ENCODE measurements at regions not wholly inside any gene's neighbourhood (a gene's known extent, or its start where the extent isn't known, plus 50 kb on each side); places are given as distances from the start of the nearest gene placed in this dataset.

GRCh38 chr16:80367037-80367658, 173.6 kb upstream of the DYNLRB2 start:
- no peak overlapping the region for H3K4me3 ChIP-seq (ENCODE audit: low read length in 2 of 2)
- no peaks in the 10 kb centered on the region for H3K36me3 ChIP-seq (ENCODE audit: control insufficient read depth in 2 of 2, insufficient read depth in 2 of 2, low read length in 2 of 2)
- H3K9me3 ChIP-seq (ENCODE audit: control insufficient read depth in 2 of 2, low read length in 2 of 2): no peaks in the 10 kb centered on the region
- H3K4me1 ChIP-seq (ENCODE audit: control insufficient read depth in 2 of 2, insufficient read depth in 2 of 2, low read length in 2 of 2): no peaks in the 10 kb centered on the region
- no peaks in the 10 kb centered on the region for H3K27me3 ChIP-seq (ENCODE audit: control insufficient read depth in 2 of 2, insufficient read depth in 2 of 2, low read length in 2 of 2)
- no peak overlapping the region for H3K9ac ChIP-seq (ENCODE audit: low read depth in 1 of 2, low read length in 2 of 2)
- H3K27ac ChIP-seq (ENCODE audit: low read depth in 2 of 2, low read length in 2 of 2): no peak overlapping the region

- H3K27ac ChIP-seq (ENCODE audit: low read depth in 2 of 2, low read length in 2 of 2): no peak overlapping the region
These were observed 174.8 kb upstream of the DYNLRB2 start for GRCh38 chr16:80366023-80366422.

GRCh38 chr16:80362816-80363215, 178.0 kb upstream of the DYNLRB2 start:
- no peak overlapping the region for H3K4me3 ChIP-seq (ENCODE audit: low read length in 2 of 2)
- no peaks in the 10 kb centered on the region for H3K36me3 ChIP-seq (ENCODE audit: control insufficient read depth in 2 of 2, insufficient read depth in 2 of 2, low read length in 2 of 2)
- H3K27me3 ChIP-seq (ENCODE audit: control insufficient read depth in 2 of 2, insufficient read depth in 2 of 2, low read length in 2 of 2): no peaks in the 10 kb centered on the region
- no peak overlapping the region for H3K27ac ChIP-seq (ENCODE audit: low read depth in 2 of 2, low read length in 2 of 2)
- H3K9me3 ChIP-seq (ENCODE audit: control insufficient read depth in 2 of 2, low read length in 2 of 2): no peaks in the 10 kb centered on the region
- no peaks in the 10 kb centered on the region for H3K4me1 ChIP-seq (ENCODE audit: control insufficient read depth in 2 of 2, insufficient read depth in 2 of 2, low read length in 2 of 2)
- H3K9ac ChIP-seq (ENCODE audit: low read depth in 1 of 2, low read length in 2 of 2): no peak overlapping the region

More at GRCh38 chr16:80366023-80366422, 174.8 kb upstream of the DYNLRB2 start:
- no peak overlapping the region for H3K9ac ChIP-seq (ENCODE audit: low read depth in 1 of 2, low read length in 2 of 2)
- no peaks in the 10 kb centered on the region for H3K9me3 ChIP-seq (ENCODE audit: control insufficient read depth in 2 of 2, low read length in 2 of 2)
- H3K27me3 ChIP-seq (ENCODE audit: control insufficient read depth in 2 of 2, insufficient read depth in 2 of 2, low read length in 2 of 2): no peaks in the 10 kb centered on the region
- no peaks in the 10 kb centered on the region for H3K4me1 ChIP-seq (ENCODE audit: control insufficient read depth in 2 of 2, insufficient read depth in 2 of 2, low read length in 2 of 2)
- H3K36me3 ChIP-seq (ENCODE audit: control insufficient read depth in 2 of 2, insufficient read depth in 2 of 2, low read length in 2 of 2): no peaks in the 10 kb centered on the region
- no peak overlapping the region for H3K4me3 ChIP-seq (ENCODE audit: low read length in 2 of 2)

GRCh38 chr16:80356365-80356764, 184.4 kb upstream of the DYNLRB2 start:
- no peak overlapping the region for H3K9ac ChIP-seq (ENCODE audit: low read depth in 1 of 2, low read length in 2 of 2)
- H3K36me3 ChIP-seq (ENCODE audit: control insufficient read depth in 2 of 2, insufficient read depth in 2 of 2, low read length in 2 of 2): no peaks in the 10 kb centered on the region
- H3K27ac ChIP-seq (ENCODE audit: low read depth in 2 of 2, low read length in 2 of 2): no peak overlapping the region
- no peaks in the 10 kb centered on the region for H3K27me3 ChIP-seq (ENCODE audit: control insufficient read depth in 2 of 2, insufficient read depth in 2 of 2, low read length in 2 of 2)
- H3K9me3 ChIP-seq (ENCODE audit: control insufficient read depth in 2 of 2, low read length in 2 of 2): no peaks in the 10 kb centered on the region
- H3K4me1 ChIP-seq (ENCODE audit: control insufficient read depth in 2 of 2, insufficient read depth in 2 of 2, low read length in 2 of 2): no peaks in the 10 kb centered on the region
- no peak overlapping the region for H3K4me3 ChIP-seq (ENCODE audit: low read length in 2 of 2)

GRCh38 chr16:80355335-80355734, 185.5 kb upstream of the DYNLRB2 start:
- Histone ChIP-seq H3K4me1 (ENCODE audit: control insufficient read depth in 2 of 2, insufficient read depth in 2 of 2, low read length in 2 of 2) (no peaks in the 10 kb centered on the region), H3K9ac (ENCODE audit: low read depth in 1 of 2, low read length in 2 of 2) (no peak overlapping the region), H3K27ac (ENCODE audit: low read depth in 2 of 2, low read length in 2 of 2) (no peak overlapping the region), H3K9me3 (ENCODE audit: control insufficient read depth in 2 of 2, low read length in 2 of 2) (no peaks in the 10 kb centered on the region), H3K4me3 (ENCODE audit: low read length in 2 of 2) (no peak overlapping the region), H3K36me3 (ENCODE audit: control insufficient read depth in 2 of 2, insufficient read depth in 2 of 2, low read length in 2 of 2) (no peaks in the 10 kb centered on the region), H3K27me3 (ENCODE audit: control insufficient read depth in 2 of 2, insufficient read depth in 2 of 2, low read length in 2 of 2) (no peaks in the 10 kb centered on the region)

- Histone ChIP-seq H3K36me3 (ENCODE audit: control insufficient read depth in 2 of 2, insufficient read depth in 2 of 2, low read length in 2 of 2) (no peaks in the 10 kb centered on the region), H3K9ac (ENCODE audit: low read depth in 1 of 2, low read length in 2 of 2) (no peak overlapping the region), H3K4me3 (ENCODE audit: low read length in 2 of 2) (no peak overlapping the region), H3K27ac (ENCODE audit: low read depth in 2 of 2, low read length in 2 of 2) (no peak overlapping the region), H3K27me3 (ENCODE audit: control insufficient read depth in 2 of 2, insufficient read depth in 2 of 2, low read length in 2 of 2) (no peaks in the 10 kb centered on the region), H3K9me3 (ENCODE audit: control insufficient read depth in 2 of 2, low read length in 2 of 2) (no peaks in the 10 kb centered on the region), H3K4me1 (ENCODE audit: control insufficient read depth in 2 of 2, insufficient read depth in 2 of 2, low read length in 2 of 2) (no peaks in the 10 kb centered on the region)
These were observed 190.7 kb upstream of the DYNLRB2 start for GRCh38 chr16:80350061-80350460.

GRCh38 chr16:80347900-80348299, 192.9 kb upstream of the DYNLRB2 start:
- no peak overlapping the region for H3K27ac ChIP-seq (ENCODE audit: low read depth in 2 of 2, low read length in 2 of 2)
- H3K9ac ChIP-seq (ENCODE audit: low read depth in 1 of 2, low read length in 2 of 2): no peak overlapping the region
- no peaks in the 10 kb centered on the region for H3K27me3 ChIP-seq (ENCODE audit: control insufficient read depth in 2 of 2, insufficient read depth in 2 of 2, low read length in 2 of 2)
- no peaks in the 10 kb centered on the region for H3K4me1 ChIP-seq (ENCODE audit: control insufficient read depth in 2 of 2, insufficient read depth in 2 of 2, low read length in 2 of 2)
- H3K9me3 ChIP-seq (ENCODE audit: control insufficient read depth in 2 of 2, low read length in 2 of 2): no peaks in the 10 kb centered on the region
- no peak overlapping the region for H3K4me3 ChIP-seq (ENCODE audit: low read length in 2 of 2)
- no peaks in the 10 kb centered on the region for H3K36me3 ChIP-seq (ENCODE audit: control insufficient read depth in 2 of 2, insufficient read depth in 2 of 2, low read length in 2 of 2)

GRCh38 chr16:80347002-80347401, 193.8 kb upstream of the DYNLRB2 start:
- Histone ChIP-seq H3K27me3 (ENCODE audit: control insufficient read depth in 2 of 2, insufficient read depth in 2 of 2, low read length in 2 of 2) (no peaks in the 10 kb centered on the region), H3K9me3 (ENCODE audit: control insufficient read depth in 2 of 2, low read length in 2 of 2) (no peaks in the 10 kb centered on the region), H3K4me1 (ENCODE audit: control insufficient read depth in 2 of 2, insufficient read depth in 2 of 2, low read length in 2 of 2) (no peaks in the 10 kb centered on the region), H3K4me3 (ENCODE audit: low read length in 2 of 2) (no peak overlapping the region), H3K27ac (ENCODE audit: low read depth in 2 of 2, low read length in 2 of 2) (no peak overlapping the region), H3K36me3 (ENCODE audit: control insufficient read depth in 2 of 2, insufficient read depth in 2 of 2, low read length in 2 of 2) (no peaks in the 10 kb centered on the region), H3K9ac (ENCODE audit: low read depth in 1 of 2, low read length in 2 of 2) (no peak overlapping the region)

- H3K27me3 ChIP-seq (ENCODE audit: control insufficient read depth in 2 of 2, insufficient read depth in 2 of 2, low read length in 2 of 2): no peaks in the 10 kb centered on the region
- H3K4me3 ChIP-seq (ENCODE audit: low read length in 2 of 2): no peak overlapping the region
- no peak overlapping the region for H3K27ac ChIP-seq (ENCODE audit: low read depth in 2 of 2, low read length in 2 of 2)
- no peaks in the 10 kb centered on the region for H3K36me3 ChIP-seq (ENCODE audit: control insufficient read depth in 2 of 2, insufficient read depth in 2 of 2, low read length in 2 of 2)
- H3K9ac ChIP-seq (ENCODE audit: low read depth in 1 of 2, low read length in 2 of 2): no peak overlapping the region
- H3K9me3 ChIP-seq (ENCODE audit: control insufficient read depth in 2 of 2, low read length in 2 of 2): no peaks in the 10 kb centered on the region
- H3K4me1 ChIP-seq (ENCODE audit: control insufficient read depth in 2 of 2, insufficient read depth in 2 of 2, low read length in 2 of 2): no peaks in the 10 kb centered on the region
These were observed 194.6 kb upstream of the DYNLRB2 start for GRCh38 chr16:80346111-80346632.

- Histone ChIP-seq H3K9me3 (ENCODE audit: control insufficient read depth in 2 of 2, low read length in 2 of 2) (no peaks in the 10 kb centered on the region), H3K9ac (ENCODE audit: low read depth in 1 of 2, low read length in 2 of 2) (no peak overlapping the region), H3K4me3 (ENCODE audit: low read length in 2 of 2) (no peak overlapping the region), H3K36me3 (ENCODE audit: control insufficient read depth in 2 of 2, insufficient read depth in 2 of 2, low read length in 2 of 2) (no peaks in the 10 kb centered on the region), H3K4me1 (ENCODE audit: control insufficient read depth in 2 of 2, insufficient read depth in 2 of 2, low read length in 2 of 2) (no peaks in the 10 kb centered on the region), H3K27me3 (ENCODE audit: control insufficient read depth in 2 of 2, insufficient read depth in 2 of 2, low read length in 2 of 2) (no peaks in the 10 kb centered on the region), H3K27ac (ENCODE audit: low read depth in 2 of 2, low read length in 2 of 2) (no peak overlapping the region)
These were observed 195.1 kb upstream of the DYNLRB2 start for GRCh38 chr16:80345701-80346100.

All from mucosa of rectum (tissue), 2 donors.